ENCODE measurements at regions not wholly inside any gene's neighbourhood (a gene's known extent, or its start where the extent isn't known, plus 50 kb on each side); places are given as distances from the start of the nearest gene placed in this dataset.

DNA sequence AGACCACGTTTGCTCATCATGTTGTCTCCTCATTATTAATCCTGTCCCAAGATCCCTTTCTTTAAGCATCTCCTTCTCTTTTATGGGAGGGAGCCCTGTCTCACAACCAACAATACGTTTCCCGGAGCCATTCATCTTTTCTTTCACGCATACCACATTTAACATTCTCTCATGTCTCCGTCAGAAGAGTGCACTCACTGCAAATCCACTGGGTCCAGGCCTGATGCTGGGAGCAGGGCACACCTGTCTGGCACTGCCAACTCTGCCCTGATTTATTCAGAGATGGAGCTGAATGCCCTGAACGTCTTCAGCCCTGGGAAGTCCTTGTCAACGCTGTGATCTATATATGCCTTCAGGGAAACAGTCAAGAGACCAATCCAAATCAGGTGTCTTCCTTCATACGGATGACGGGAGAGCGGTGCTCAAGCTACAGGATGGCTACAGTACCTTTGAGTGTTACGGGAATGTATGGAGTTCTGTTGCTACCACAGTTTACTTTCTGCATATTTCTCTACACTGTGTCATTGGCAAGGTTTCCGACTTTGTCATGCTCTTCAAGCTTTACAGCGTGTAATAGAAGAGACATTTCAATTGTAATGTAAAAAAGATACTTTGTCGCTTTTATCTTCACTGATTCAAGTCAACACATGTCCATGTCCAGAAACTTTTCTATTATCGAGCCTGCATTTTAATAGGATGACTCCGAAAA is 140.4 kb upstream of the SLITRK2 start:
- DNase-seq (ENCODE audit: extremely low spot score) = no peak
- ChIA-PET CTCF (no interaction called here), POLR2A (no interaction called here)
- TF ChIP-seq, protein P1, sequence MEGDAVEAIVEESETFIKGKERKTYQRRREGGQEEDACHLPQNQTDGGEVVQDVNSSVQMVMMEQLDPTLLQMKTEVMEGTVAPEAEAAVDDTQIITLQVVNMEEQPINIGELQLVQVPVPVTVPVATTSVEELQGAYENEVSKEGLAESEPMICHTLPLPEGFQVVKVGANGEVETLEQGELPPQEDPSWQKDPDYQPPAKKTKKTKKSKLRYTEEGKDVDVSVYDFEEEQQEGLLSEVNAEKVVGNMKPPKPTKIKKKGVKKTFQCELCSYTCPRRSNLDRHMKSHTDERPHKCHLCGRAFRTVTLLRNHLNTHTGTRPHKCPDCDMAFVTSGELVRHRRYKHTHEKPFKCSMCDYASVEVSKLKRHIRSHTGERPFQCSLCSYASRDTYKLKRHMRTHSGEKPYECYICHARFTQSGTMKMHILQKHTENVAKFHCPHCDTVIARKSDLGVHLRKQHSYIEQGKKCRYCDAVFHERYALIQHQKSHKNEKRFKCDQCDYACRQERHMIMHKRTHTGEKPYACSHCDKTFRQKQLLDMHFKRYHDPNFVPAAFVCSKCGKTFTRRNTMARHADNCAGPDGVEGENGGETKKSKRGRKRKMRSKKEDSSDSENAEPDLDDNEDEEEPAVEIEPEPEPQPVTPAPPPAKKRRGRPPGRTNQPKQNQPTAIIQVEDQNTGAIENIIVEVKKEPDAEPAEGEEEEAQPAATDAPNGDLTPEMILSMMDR (IDR thresholded peaks at IDR 0.05; ENCODE audit: control extremely low read depth, extremely low read depth, low read depth, missing control alignments) = no peak

DNA sequence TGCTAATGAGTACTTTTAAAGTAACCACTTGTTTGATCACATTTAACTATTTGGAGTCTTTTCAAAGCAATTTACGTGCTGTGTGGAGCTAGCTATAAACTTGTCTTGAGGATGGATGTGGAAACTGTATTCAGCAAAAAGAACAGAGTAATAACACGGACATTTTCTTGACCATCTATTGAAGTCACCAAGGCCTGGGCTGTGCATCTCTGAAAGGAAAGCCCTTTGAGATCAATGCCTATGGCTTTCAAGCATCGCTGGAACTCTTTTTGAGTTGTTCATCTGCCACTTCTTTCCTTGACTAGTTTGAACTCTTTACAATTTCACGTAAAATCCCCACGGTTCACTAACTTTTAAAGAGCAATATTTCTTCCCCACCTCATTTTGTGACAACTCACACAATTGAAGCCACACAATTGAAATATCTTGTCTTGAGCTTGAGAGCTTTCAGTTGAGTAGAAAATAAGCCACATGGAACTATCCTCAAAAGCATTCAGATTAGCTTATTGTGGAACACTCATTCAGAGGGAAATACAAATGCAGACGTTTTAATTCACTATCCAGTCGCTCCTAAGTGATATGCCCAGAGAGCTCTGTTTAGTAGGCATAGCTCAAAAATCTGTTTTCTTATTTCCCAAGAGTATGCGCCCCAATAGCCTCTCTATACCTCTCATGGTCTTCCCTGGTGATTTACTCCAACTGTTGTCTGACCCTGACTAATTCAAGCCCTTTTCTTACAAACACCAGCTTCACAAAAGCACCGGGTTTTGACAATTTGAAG is 134.9 kb upstream of the SLITRK2 start:
- ChIA-PET CTCF (interaction anchor here (1.0 kb wide), 1 partner anchor 10 kb away, joined by 3 read pairs; no protein-coding TSS in a partner anchor), POLR2A (no interaction called here)
- no peak for DNase-seq (ENCODE audit: extremely low spot score)
- TF ChIP-seq, protein P1 (IDR thresholded peaks at IDR 0.05; ENCODE audit: control extremely low read depth, extremely low read depth, low read depth, missing control alignments) = no peak

DNA sequence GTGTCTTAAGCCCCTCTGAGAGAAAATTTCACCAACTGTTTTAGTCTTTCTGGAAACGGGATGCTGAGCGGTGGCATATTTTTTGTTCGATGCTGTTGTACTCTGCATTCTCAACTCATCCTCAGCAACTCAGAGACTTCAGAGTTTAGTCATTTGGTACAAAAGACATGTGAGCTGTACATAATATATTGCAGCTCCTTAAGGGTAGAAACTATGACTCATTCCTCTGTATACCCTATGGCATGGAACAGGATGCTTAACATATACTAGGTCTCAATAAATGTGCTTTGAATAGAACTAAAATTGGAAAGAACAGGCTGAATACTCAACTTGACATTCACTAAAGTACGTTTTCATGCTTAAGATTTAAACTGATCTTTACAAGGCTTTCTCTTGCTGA is 130.5 kb upstream of the SLITRK2 start:
- ChIA-PET POLR2A (no interaction called here), CTCF (no interaction called here)
- DNase-seq (ENCODE audit: extremely low spot score) = no peak
- TF ChIP-seq, protein P1 (IDR thresholded peaks at IDR 0.05; ENCODE audit: control extremely low read depth, extremely low read depth, low read depth, missing control alignments) = no peak

DNA sequence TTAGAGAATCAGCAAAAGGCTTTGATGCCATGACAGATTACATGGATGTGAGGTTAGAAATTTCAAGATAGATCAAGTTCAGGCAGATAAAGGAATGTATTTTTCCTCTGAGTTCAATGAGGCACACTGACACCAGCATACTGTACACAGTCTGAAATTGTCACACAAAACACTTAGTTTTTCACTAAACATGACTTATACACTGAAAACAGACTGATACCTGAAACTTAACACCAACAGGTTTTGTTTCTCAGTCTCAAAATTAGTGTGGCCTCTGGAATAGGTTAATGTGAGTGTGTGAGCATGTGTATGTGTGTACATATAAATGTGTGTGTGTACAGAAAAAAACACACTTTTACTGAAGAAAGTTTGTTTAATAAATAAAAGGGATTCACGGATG is 129.9 kb upstream of the SLITRK2 start:
- TF ChIP-seq, protein P1 (IDR thresholded peaks at IDR 0.05; ENCODE audit: control extremely low read depth, extremely low read depth, low read depth, missing control alignments) = no peak
- POLR2A ChIA-PET = no interaction called here
- no peak for DNase-seq (ENCODE audit: extremely low spot score)
- CTCF ChIA-PET = no interaction called here

DNA sequence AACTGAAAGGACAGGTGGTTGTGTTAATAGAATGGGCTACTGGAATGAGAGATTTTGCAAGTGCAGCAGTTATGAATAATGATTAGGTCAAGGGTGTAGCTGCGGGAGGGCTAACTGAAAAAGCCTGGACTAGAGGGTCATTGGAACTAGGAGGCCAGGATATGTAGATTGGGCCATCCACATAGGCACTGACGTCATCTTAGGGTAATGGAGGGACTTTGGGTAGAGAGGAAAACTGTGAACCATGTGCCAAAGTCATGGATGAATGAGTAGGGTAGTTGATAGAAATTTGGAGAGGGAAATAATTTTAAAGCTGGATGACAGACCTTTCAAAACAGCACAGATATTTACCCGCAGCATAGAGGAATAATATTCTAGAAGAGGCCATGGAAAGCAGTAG is 123.6 kb upstream of the SLITRK2 start:
- DNase-seq (ENCODE audit: extremely low spot score) = no peak
- POLR2A ChIA-PET = no interaction called here
- CTCF ChIA-PET = no interaction called here
- TF ChIP-seq, protein P1 (IDR thresholded peaks at IDR 0.05; ENCODE audit: control extremely low read depth, extremely low read depth, low read depth, missing control alignments) = no peak

DNA sequence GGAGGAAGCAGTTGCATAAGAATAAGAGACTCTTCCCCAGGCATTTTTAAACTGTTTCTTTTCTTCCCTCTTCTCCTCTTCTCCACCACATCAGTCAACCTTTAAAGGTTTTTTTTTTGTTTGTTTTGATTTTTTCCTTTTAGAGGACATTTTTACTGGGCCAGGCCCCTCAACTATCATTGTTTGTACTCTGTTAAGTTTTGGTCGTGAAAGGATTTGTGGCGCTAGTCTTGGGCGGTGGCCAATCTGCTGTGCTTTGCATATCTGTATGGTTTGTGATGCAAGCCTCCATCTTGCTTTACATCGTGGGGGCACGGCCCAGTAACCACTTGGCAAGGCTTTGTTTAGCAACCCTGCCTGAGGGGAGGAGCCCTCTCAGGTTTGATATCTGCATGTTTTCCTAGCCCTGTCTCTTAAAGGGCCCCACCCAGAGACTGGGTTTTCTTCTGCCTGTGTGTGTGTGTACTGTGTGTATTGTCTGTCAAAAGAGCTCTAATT is 101.9 kb upstream of the SLITRK2 start:
- TF ChIP-seq, protein P1 (IDR thresholded peaks at IDR 0.05; ENCODE audit: control extremely low read depth, extremely low read depth, low read depth, missing control alignments) = no peak
- ChIA-PET POLR2A (no interaction called here), CTCF (no interaction called here)
- DNase-seq (ENCODE audit: extremely low spot score) = no peak
